D721Med (cell line): ENCODE measurements at regions not wholly inside any gene's neighbourhood (a gene's known extent, or its start where the extent isn't known, plus 50 kb on each side); places are given as distances from the start of the nearest gene placed in this dataset.
"Not testable (repeated sequence)": the region's sequence is repeated elsewhere in the genome, so short reads cannot be mapped to it uniquely, and the experiment has no call there.

Source experiments
- DNase-seq: peaks from one replicate; pipeline ENCODE4 v3.0.0; 2011; ENCODE audit warnings: low spot score; ENCODE audit not compliant: insufficient read length
- FAIRE-seq: peaks from 2 replicates; lab custom pipeline; 2011; peaks lifted over from hg19 to GRCh38; lab: Jason Lieb, UNC
- TF ChIP-seq, protein P1 (sequence below): IDR thresholded peaks from 2 replicates; pipeline ENCODE4 v1.5.1; 2012; ENCODE audit warnings: mild to moderate bottlenecking, control low read depth; ENCODE audit not compliant: insufficient read depth; ENCODE audit errors: missing control alignments

GRCh38 chr2:175247159-175247558 lies 65.6 kb upstream of the ATP5MC3 start:
- TF ChIP-seq, protein P1, sequence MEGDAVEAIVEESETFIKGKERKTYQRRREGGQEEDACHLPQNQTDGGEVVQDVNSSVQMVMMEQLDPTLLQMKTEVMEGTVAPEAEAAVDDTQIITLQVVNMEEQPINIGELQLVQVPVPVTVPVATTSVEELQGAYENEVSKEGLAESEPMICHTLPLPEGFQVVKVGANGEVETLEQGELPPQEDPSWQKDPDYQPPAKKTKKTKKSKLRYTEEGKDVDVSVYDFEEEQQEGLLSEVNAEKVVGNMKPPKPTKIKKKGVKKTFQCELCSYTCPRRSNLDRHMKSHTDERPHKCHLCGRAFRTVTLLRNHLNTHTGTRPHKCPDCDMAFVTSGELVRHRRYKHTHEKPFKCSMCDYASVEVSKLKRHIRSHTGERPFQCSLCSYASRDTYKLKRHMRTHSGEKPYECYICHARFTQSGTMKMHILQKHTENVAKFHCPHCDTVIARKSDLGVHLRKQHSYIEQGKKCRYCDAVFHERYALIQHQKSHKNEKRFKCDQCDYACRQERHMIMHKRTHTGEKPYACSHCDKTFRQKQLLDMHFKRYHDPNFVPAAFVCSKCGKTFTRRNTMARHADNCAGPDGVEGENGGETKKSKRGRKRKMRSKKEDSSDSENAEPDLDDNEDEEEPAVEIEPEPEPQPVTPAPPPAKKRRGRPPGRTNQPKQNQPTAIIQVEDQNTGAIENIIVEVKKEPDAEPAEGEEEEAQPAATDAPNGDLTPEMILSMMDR, result no peak
- no peak for FAIRE-seq

DNA sequence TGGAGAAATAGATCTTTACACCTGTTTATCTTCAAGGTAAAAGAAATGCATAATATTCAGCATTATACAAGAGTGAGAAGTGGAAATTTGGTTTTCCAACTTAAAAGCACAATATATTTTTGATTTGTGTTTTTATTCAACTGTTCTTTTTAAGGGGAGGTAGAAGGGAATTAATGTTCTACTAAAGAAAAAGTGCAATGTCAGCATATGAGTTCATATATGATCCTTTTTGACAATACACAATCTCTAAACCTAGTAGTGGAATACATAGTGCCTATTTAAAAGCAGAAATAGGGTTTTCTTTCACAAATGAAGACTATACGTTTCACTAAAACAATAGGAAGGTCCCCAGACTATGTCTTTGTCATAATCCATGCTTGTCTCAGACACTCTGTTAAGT lies 63.2 kb upstream of the ATP5MC3 start:
- FAIRE-seq, result no peak
- no peak for DNase-seq
- TF ChIP-seq, protein P1, result no peak

More at GRCh38 chr2:175247159-175247558, 65.6 kb upstream of the ATP5MC3 start:
- DNase-seq, result no peak

DNA sequence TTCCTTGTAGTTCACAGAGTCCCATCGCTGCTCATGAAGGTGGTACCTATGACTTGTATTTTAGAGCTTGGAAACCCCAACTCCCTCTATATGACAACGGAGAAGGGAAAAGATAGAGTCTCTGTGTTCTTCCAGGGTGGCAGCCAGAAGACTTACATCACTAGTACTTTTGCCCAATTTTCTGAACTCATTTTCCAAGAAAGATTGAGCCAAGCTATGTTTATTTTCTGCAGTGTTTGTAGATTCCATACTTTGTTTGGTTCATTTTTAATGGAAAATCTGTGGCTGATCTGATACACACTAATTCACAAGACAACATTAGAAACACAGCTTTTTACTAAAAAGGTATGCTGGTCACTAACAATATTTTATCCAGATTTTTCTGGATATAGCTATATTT lies 60.2 kb upstream of the ATP5MC3 start:
- TF ChIP-seq, protein P1, result no peak
- DNase-seq (no peak), FAIRE-seq (no peak)

- FAIRE-seq, DNase-seq: not testable (repeated sequence)
Observed at GRCh38 chr2:175240033-175240432, 58.5 kb upstream of the ATP5MC3 start.

- TF ChIP-seq, protein P1, result no peak
- FAIRE-seq (no peak), DNase-seq (no peak)
Observed at GRCh38 chr2:175236930-175237329, 55.4 kb upstream of the ATP5MC3 start.

GRCh38 chr2:175234650-175235049 lies 53.1 kb upstream of the ATP5MC3 start:
- FAIRE-seq, result no peak
- no peak for DNase-seq
- TF ChIP-seq, protein P1, result no peak

- FAIRE-seq, result peak; percentile 80
- peak; percentile 19 for DNase-seq
- TF ChIP-seq, protein P1, result no peak
Observed at GRCh38 chr2:175234153-175234552, 52.6 kb upstream of the ATP5MC3 start.
